HG03378 (cell line): ENCODE measurements at regions not wholly inside any gene's neighbourhood (a gene's known extent, or its start where the extent isn't known, plus 50 kb on each side); places are given as distances from the start of the nearest gene placed in this dataset.

ENCODE experiments used
- ATAC-seq: cut with Tn5 transposase; IDR thresholded peaks from one replicate; pipeline ENCODE4 v1.9.1; 2021; ENCODE audit warnings: mild to moderate bottlenecking, moderate library complexity; ENCODE audit not compliant: unreplicated experiment

GRCh38 chr1:38558055-38558454 lies 301.5 kb downstream of the RRAGC start:
- no peak for ATAC-seq

GRCh38 chr1:38555594-38555993 lies 304.0 kb downstream of the RRAGC start:
- ATAC-seq, result no peak

DNA sequence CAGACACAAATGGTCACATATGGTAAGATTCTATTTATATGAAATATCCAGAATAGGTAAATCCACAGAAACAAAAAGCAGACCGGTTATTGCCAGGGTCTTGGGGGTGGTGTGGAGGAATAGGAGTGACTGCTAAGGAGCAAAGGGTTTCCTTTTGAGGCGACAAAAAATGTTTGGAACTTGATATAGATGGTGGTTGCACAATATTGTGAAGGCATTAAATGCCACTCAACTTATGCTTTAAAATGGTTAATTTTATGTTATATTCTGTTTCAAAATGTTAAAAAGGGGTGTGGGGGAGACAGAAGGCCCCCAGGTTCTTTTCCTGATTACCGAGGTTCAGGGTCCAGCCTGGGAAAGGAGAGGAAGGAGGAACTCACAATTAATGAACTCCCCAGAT lies 304.4 kb downstream of the RRAGC start:
- ATAC-seq, result no peak

GRCh38 chr1:38551318-38552307 lies 308.0 kb downstream of the RRAGC start:
- no peak for ATAC-seq

DNA sequence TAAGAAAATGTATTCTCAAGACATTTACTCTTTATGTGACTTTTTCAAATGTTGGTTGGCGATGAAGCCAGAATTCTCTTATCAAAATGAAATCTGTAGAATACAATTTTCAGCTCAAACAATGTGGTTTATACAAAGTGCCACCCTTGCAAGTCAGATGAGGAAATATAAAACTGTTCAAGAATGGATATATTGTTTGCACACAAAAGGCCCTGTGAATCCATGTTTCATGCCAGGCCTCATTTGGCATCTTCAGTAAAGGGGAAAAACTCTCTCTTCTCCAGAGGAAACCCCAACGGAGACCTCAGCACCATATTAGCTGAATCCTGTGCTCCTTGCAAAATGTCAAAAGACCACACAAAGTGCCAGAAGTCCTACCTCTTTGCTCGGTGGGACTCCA lies 310.4 kb downstream of the RRAGC start:
- no peak for ATAC-seq

GRCh38 chr1:38547321-38547720 lies 312.3 kb downstream of the RRAGC start:
- ATAC-seq, result no peak

DNA sequence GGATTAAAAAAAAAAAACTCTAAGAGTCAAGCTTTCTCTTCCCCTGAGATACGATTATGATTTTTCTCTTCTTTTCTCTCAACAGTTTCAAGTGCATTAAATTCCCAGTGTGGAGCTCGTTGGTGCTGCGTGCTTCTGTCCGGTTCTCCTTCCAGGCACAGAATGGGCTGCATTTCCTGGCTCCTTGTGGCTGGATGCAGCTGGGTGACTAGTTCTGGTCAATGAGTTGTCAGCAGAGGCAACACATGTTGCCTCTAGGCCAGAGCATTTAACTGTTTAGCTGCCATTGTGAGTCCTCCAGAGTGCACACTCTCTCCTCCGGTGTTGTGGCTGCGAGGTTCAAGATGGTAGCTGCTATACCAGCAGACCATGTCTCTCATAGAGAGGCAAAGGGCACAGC lies 312.9 kb downstream of the RRAGC start:
- no peak for ATAC-seq

- ATAC-seq, result no peak
Measured at GRCh38 chr1:38541223-38541622, 318.3 kb downstream of the RRAGC start.

GRCh38 chr1:38539931-38540330 lies 319.6 kb downstream of the RRAGC start:
- no peak for ATAC-seq

DNA sequence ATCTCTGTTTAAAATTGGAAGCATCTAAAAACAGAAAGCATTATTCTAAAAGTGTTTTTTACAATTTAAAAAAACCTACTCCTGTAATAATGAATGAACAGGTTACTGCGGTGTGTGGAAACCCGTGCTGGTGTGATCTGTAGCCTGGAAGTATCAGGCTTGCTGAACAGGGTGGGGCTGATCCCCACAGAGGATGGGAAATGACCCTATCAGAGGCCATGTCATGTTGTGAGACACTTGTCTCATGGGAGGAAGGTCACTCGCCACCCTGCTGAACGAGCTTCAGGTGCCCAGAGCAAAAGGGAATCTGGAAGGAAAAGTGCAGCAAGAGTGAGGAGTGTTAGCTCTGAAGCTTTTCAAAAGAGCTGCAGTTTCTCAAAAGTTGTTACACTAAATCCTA lies 320.7 kb downstream of the RRAGC start:
- ATAC-seq, result no peak

DNA sequence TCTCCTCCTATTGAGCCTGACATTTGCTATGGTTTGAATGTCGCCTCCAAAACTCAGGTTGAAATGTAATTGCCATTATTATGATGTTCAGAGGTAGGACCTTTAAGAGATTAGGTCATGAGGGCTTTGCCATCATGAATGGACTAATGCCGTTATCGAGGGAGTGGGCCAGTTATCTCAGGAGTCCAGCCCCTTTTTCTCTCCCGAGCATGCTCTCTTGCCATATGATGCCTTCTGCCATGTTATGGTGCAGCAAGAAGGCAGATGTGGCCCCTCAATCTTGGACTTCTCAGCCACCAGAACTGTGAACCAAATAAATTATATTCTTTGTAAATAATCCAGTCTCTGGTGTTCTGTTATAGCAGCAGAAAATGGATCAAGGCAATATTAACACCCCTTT lies 323.5 kb downstream of the RRAGC start:
- ATAC-seq, result no peak

- ATAC-seq, result no peak
Measured at GRCh38 chr1:38534473-38534823, 325.1 kb downstream of the RRAGC start.

DNA sequence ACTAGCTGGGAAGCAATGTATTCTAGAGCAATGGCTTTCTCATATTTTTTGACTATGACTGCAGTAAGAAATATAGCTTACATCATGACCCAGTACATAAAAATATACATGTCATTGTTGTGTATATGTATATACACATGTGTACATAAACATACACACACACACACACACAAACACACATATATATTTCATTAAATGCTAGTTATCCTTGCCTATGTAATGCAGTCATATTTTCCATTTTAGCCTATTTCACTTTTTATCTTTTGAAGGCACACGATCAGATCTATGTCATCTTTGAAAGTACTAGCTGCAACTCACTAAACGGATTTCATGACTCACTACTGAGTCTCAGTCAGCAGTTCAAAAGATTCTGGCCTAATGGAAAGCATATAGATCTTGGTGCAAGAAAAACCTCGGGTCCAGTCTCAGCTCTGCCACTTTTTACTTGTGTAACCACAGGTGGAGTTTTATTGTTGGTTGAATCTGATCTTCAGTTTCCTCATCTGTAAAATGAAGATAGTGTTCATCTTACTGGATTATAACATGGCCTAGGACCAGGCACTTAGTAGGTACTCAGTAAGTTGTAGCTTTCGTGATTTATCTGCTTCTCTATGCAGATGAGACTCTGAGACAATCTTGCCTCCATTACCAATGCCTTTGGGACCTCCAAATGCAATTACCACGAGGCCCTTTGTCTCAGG lies 325.6 kb downstream of the RRAGC start:
- ATAC-seq, result no peak

DNA sequence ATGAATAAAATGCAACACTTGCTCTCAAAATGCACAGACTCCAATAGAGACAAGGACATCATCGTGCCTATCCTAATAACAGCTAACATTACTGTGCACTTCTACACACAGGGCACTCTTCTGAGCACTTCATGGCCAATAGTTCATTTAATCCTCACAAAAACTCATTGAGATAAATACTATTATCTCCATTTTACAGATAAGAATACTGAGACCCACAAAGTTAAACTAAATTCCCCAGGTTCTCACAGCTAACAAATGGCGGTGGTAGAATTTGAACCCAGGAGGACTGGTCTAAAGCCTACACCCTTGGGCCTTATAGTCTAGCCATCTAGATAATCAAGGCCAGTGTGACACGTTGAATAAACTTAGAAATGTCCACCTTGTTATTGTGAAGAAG lies 328.6 kb downstream of the RRAGC start:
- no peak for ATAC-seq

GRCh38 chr1:38529946-38530345 lies 329.6 kb downstream of the RRAGC start:
- no peak for ATAC-seq

GRCh38 chr1:38529391-38529790 lies 330.2 kb downstream of the RRAGC start:
- ATAC-seq, result no peak

DNA sequence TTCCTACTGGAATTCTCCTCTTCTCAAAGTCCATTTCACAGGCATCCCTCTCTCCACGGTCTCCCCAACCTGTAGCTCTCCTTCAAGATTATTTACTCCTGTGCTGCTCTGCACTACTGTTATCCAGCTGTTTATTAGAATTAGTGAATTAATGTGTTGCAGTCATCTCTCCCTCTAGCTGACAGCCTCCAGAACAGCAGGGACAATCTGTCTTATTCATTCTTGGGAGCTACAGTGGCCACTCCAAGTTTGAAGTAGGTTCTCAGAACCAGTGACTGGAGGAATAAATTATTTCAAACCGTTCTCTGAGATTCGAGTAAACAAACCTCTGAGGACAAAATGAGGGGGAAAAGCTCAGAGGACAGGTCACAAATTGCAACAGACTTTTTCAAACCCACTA lies 330.9 kb downstream of the RRAGC start:
- no peak for ATAC-seq

GRCh38 chr1:38527373-38527966 lies 332.1 kb downstream of the RRAGC start:
- peak; percentile 81 for ATAC-seq

DNA sequence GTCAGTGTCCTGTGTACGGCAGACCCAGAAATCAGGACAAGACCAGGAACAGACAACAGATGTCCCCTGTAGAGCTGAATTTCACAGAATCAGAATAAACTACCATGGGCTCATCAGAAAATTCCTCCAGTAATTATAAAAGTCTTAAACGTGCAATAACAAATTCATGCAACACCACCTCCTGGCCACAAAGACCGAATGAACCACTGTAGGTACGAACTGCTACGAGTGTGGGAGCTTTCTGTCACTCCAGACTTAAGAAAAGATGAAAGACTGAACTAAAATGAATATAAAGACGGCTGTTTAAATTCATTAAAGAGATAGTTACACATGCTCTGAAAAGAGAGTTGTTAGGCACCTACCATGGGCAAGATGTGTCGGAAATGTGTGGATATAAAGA lies 333.5 kb downstream of the RRAGC start:
- ATAC-seq, result no peak

GRCh38 chr1:38525343-38526043 lies 334.1 kb downstream of the RRAGC start:
- no peak for ATAC-seq

GRCh38 chr1:38524025-38524641 lies 335.4 kb downstream of the RRAGC start:
- ATAC-seq, result no peak
